Mammary epithelial cell (primary cell): ENCODE measurements at regions not wholly inside any gene's neighbourhood (a gene's known extent, or its start where the extent isn't known, plus 50 kb on each side); places are given as distances from the start of the nearest gene placed in this dataset.

ENCODE experiments used
- CTCF ChIP-seq, 2 donors: IDR thresholded peaks in 1 of 2; conservative IDR thresholded peaks in 1 of 2; 2 replicates each; pipeline ENCODE4 v1.5.1; 2011 to 2012; ENCODE audit warnings: inconsistent platforms in 2 of 2, low read length in 2 of 2, mild to moderate bottlenecking in 2 of 2, control low read depth in 1 of 2, low read depth in 1 of 2; ENCODE audit not compliant: insufficient read depth in 1 of 2; ENCODE audit errors: extremely low read depth in 1 of 2
- EZH2 ChIP-seq: IDR thresholded peaks from 2 replicates; pipeline ENCODE4 v1.6.1; 2012; ENCODE audit warnings: low read length, inconsistent platforms, borderline replicate concordance

GRCh38 chr21:31413698-31414097, 69.6 kb upstream of the TIAM1 start:
- TF ChIP-seq CTCF (conservative IDR thresholded peaks at IDR 0.05 in 1 of 2, IDR thresholded peaks at IDR 0.05 in 1 of 2; ENCODE audit: extremely low read depth in 1 of 2, insufficient read depth in 1 of 2, low read depth in 1 of 2, low read length in 2 of 2) (no peak), EZH2 (no peak)
